Esophagus muscularis mucosa (tissue), 4 donors: ENCODE measurements at regions not wholly inside any gene's neighbourhood (a gene's known extent, or its start where the extent isn't known, plus 50 kb on each side); places are given as distances from the start of the nearest gene placed in this dataset.

Source experiments
- EP300 ChIP-seq: sonication (generic); formaldehyde crosslinking; IDR thresholded peaks from one replicate; pipeline ENCODE4 v1.6.1; 2017; ENCODE audit warnings: antibody characterized with exemption
- POLR2A ChIP-seq: fragments of 450-650 bp; IDR thresholded peaks from one replicate; pipeline ENCODE4 v1.6.1; 2017; ENCODE audit warnings: antibody characterized with exemption, moderate library complexity, mild to moderate bottlenecking, low read depth
- POLR2AphosphoS5 ChIP-seq, 2 donors: sonication (generic); formaldehyde crosslinking; IDR thresholded peaks; one replicate each; pipeline ENCODE4 v1.6.1; 2017; ENCODE audit warnings: antibody characterized with exemption in 2 of 2
- TF ChIP-seq, protein P1 (sequence below), 3 experiments: fragments of 200-600 bp in 2 of 3; fragments of 450-650 bp in 1 of 3; sonication (generic) in 2 of 3; IDR thresholded peaks; one replicate each; pipeline ENCODE4 v1.5.1; 2017 to 2019; ENCODE audit warnings: antibody characterized with exemption in 3 of 3, mild to moderate bottlenecking in 2 of 3, moderate library complexity in 1 of 3

- TF ChIP-seq, protein P1, sequence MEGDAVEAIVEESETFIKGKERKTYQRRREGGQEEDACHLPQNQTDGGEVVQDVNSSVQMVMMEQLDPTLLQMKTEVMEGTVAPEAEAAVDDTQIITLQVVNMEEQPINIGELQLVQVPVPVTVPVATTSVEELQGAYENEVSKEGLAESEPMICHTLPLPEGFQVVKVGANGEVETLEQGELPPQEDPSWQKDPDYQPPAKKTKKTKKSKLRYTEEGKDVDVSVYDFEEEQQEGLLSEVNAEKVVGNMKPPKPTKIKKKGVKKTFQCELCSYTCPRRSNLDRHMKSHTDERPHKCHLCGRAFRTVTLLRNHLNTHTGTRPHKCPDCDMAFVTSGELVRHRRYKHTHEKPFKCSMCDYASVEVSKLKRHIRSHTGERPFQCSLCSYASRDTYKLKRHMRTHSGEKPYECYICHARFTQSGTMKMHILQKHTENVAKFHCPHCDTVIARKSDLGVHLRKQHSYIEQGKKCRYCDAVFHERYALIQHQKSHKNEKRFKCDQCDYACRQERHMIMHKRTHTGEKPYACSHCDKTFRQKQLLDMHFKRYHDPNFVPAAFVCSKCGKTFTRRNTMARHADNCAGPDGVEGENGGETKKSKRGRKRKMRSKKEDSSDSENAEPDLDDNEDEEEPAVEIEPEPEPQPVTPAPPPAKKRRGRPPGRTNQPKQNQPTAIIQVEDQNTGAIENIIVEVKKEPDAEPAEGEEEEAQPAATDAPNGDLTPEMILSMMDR (IDR thresholded peaks at IDR 0.05): no peak
- no peak for TF ChIP-seq POLR2A
- no peak for TF ChIP-seq POLR2AphosphoS5 (IDR thresholded peaks at IDR 0.05)
- TF ChIP-seq EP300: no peak
Observed at GRCh38 chr15:61500523-61500922, 271.4 kb upstream of the RORA start.
